GM18511 (cell line): ENCODE measurements at regions not wholly inside any gene's neighbourhood (a gene's known extent, or its start where the extent isn't known, plus 50 kb on each side); places are given as distances from the start of the nearest gene placed in this dataset.

Experiments used
- ATAC-seq: cut with Tn5 transposase; IDR thresholded peaks from one replicate; pipeline ENCODE4 v1.9.1; 2021; ENCODE audit warnings: mild to moderate bottlenecking, moderate library complexity; ENCODE audit not compliant: unreplicated experiment

DNA sequence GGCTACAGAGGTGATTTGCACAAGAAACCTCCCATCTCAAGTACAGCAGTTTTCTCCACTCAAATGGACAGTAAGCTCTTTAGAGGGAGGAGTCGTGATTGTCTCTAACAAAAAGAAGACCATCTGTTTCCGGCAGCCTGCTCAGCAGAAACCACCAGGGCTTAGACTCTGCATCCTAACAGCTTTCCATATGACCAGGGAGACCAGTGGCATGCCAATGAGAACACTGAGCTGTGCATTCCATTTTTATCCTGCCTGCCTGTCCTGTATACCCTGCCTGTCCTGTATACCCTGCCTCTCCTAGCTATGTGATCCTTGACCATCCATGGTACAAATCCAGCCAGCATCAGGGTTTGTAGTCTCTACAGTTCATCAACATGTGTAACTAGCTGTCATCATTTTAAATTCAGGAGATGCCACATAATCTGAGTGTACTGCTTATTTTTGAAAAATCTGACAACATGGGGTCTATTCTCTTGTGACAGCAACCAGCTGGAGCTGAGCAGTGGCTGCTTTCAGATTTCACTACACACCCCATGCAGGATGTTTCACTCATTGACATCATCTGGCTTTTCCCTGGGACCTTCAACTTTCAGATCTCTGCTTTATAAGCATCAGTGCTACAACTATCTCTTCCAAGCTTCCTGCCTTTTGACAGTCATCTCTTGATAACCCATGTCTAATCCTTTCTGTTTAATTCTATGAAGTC lies 50.5 kb upstream of the POU2AF2 start:
- ATAC-seq: no peak

GRCh38 chr11:111193924-111194490 lies 51.5 kb upstream of the POU2AF2 start:
- no peak for ATAC-seq

GRCh38 chr11:111189466-111189865 lies 56.1 kb upstream of the POU2AF2 start:
- no peak for ATAC-seq

DNA sequence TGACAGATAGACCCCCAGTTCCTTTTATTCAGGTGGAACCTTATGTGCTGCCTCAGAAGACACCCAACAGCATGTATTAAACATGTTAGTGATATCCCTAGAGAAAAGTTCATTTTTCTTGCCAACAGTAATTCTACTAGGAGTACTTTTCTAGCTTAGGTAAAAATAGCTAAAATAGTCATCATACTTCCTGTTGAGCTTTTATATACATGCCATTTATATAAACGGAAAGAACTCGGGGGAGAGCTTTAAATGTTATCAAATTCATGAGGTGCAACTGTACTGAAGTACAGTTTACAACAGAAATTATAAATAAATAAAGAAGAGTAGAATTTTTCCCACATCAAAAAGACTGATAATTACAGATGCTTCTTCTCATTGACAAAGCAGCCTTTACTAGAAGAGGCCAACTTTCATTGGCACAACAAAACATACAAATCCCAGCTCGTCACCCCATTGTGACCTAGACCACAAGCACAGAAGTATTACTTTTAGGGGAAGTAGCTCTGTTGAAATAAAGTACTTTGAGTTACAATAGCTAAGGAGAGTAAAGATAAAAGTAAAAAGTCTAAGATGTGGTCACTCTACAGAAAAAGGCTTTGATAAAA lies 59.1 kb upstream of the POU2AF2 start:
- no peak for ATAC-seq

DNA sequence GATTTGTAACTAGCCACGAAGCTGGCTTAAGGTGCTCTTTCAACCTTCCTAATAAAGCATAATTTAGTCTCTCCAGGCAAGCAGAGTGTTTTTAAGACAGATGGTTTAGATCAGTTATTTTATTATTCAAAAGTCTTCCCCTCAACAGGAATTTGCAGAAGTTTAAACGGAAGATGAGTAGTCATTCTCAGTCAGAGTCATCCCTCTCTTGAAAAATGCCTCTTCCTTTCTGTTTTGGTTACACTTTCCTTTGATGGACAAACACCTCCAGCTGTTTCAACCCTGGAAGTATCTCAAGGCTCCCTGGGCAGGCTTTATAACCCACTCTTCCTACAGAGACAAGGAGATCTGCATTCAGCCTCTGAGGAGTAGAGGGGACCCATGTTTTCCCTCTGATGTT lies 60.3 kb upstream of the POU2AF2 start:
- ATAC-seq: no peak

DNA sequence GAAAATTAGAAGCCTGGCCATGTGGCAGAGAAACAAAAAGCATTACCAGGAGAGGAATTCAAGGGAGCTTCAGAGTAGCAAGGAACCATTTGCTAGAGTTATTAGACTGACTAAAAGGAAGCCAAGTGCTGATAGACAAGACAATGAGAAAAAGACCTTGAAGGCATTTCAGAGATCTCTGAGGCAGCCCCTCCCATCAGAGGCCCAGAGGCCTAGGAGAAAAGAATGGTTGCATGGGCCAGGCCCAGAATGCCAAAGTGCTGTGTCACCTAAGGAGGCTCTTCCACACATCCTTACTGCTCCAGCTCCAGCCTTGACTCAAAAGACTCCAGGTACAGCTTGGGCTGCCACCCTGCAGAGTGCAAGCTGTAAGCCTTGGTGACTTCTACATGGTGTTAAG lies 61.8 kb upstream of the POU2AF2 start:
- ATAC-seq: no peak

DNA sequence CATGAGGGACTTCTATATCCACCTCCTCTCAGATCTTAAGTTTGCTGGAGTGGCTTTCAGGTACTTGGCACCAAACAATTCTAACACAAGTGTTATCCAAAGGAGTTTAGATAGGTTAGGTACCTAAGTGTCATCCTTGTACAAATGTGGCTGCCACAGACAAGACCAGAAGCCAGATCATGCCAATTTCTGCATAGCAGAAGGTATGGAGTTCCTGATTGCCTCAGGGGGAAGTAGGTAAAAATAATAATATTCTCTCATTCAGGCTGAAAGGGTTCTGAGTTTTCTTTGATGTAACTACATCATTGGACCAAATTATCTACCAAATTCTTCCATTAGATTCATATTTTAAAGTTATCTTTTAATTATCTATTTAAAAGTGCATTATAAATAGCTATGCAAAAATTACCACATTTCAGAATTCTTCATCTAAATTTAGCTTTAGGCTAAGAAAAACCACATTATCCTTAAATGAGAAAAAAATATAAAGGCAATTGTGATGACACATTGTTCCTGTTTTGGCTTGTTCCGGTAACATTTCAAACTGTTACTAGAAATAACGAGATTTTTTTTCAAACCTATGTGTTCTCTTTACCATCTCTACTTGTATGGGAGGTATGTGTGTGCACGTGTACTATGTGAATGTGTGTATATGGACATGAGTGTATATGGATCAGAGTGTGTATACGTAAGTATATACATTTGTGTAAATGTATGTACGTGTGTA lies 66.2 kb upstream of the POU2AF2 start:
- no peak for ATAC-seq

GRCh38 chr11:111177037-111177871 lies 68.3 kb upstream of the POU2AF2 start:
- ATAC-seq: peak; percentile 81

GRCh38 chr11:111176603-111177002 lies 68.9 kb upstream of the POU2AF2 start:
- peak; percentile 56 for ATAC-seq

GRCh38 chr11:111173221-111173620 lies 72.3 kb upstream of the POU2AF2 start:
- no peak for ATAC-seq

- no peak for ATAC-seq
Measured at GRCh38 chr11:111172321-111172862, 73.1 kb upstream of the POU2AF2 start.

DNA sequence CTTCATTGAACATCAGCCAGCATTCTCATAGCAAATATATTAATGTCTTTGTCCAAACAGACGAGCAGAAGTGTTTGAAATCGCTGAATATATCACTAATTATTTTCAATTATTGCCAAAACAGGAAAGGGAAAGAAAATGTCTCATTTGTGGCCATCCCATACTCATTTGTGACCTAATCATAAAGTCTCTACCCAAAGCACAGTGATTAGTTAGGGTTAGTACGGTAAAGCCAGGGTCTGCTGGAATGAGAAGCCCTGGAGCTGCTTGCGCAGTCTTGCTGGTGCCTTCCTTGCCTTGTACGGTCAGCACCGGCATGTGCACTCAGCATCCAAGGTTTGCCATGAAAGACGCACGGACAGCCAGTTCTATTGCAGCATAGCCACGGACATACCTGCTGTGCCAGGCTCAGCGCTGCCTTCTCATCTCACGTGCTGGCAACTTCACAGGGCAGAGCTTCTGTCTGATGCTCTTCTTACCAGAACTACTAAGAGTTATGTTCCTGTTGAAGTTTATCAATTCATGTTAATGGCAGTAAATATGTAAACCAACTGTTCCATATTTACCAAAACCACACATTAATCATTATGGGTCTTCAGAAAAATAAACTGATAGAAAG lies 74.7 kb upstream of the POU2AF2 start:
- no peak for ATAC-seq

- ATAC-seq: no peak
Measured at GRCh38 chr11:111169367-111169766, 76.2 kb upstream of the POU2AF2 start.

- no peak for ATAC-seq
Measured at GRCh38 chr11:111168871-111169270, 76.7 kb upstream of the POU2AF2 start.

GRCh38 chr11:111167666-111168065 lies 77.9 kb upstream of the POU2AF2 start:
- no peak for ATAC-seq

- no peak for ATAC-seq
Measured at GRCh38 chr11:111166598-111166997, 78.9 kb upstream of the POU2AF2 start.

- no peak for ATAC-seq
Measured at GRCh38 chr11:111162305-111162704, 83.2 kb upstream of the POU2AF2 start.

DNA sequence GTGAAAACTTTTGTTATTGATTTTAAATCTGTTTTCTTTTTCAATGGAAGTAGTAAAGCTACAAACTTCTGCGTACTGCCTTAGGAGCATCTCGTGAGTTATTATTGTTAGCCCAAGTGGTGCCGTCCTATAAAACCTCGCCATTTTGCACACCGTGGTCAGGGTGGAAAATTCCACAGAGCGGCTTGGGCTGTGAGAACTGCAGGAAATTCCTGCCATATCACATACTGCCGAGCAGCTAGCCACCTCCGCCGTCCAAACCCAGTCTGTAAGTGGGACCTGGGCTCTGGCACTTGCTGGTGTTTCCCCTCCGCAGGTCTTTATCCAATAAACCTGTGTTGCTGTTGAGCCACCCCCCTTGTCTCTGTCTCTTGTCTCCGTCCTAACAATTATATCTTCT lies 88.0 kb upstream of the POU2AF2 start:
- ATAC-seq: no peak

- no peak for ATAC-seq
Measured at GRCh38 chr11:111155021-111155420, 90.5 kb upstream of the POU2AF2 start.

DNA sequence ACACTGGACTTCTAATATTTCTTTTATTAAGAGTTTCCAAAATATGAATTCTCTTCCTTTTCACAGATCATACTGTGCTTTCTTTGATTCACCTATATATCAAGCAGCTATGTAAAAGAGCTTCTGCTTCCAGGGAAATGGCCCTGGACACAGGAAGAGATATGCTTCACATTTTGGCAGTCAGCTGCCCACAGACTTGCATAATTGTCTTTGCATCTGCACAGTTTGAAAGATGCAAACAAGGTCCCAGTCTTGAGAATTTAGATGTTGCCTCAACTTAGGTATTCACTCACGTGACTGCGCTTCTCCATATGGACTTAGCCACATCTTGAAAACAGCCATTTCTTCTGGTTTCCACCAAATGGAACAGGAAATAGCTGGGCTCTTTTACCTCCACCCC lies 92.3 kb upstream of the POU2AF2 start:
- ATAC-seq: no peak
